Breast epithelium (tissue), 3 donors: ENCODE measurements at regions not wholly inside any gene's neighbourhood (a gene's known extent, or its start where the extent isn't known, plus 50 kb on each side); places are given as distances from the start of the nearest gene placed in this dataset.

Experiments
- POLR2A ChIP-seq: fragments of 450-650 bp; IDR thresholded peaks from one replicate; pipeline ENCODE4 v1.6.1; 2016; ENCODE audit warnings: antibody characterized with exemption, mild to moderate bottlenecking, moderate library complexity
- TF ChIP-seq, protein P1 (sequence below), 3 donors: fragments of 450-650 bp; IDR thresholded peaks; one replicate each; pipeline ENCODE4 v1.5.1; 2016 to 2017; ENCODE audit warnings: antibody characterized with exemption in 3 of 3, mild to moderate bottlenecking in 3 of 3, moderate library complexity in 3 of 3

DNA sequence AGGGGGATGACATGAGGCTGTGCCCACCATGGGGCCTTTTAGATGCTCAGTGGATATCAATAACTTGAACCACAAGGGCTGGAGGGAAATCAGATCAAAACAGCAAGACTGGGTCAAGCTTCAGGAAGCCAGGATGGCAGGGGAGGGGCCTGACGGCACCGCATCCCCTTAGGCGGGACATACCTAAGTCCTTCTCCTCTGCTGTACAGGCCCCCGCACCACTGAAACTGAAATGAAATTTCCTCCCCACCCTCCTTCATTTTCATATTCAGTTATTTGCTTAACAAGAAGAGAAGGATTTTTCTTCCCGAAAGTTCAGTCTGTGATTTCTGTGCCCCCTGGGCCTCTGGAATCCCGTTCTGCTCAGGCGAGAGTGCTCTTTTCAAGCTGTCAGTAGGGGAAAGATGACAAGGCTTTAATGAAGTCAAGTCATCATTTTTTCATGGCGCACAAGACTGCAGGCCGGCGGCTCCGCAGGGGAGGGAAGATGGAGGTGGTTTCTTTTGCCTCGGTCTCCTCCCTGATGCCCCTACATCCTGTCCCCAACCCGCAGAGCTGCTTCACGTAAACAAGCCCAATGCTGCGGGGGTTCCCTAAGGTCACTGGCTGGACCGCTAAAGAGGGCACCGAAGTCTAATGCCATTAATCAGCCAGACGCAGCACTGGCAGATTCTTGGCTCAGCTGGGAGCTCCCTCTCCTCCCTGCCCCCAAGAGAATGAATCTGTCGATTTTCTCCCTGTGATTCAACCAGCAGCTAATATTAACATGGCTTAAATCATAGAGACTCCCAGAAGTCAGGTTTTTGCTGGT is 264.8 kb downstream of the C1orf94 start:
- TF ChIP-seq, protein P1, sequence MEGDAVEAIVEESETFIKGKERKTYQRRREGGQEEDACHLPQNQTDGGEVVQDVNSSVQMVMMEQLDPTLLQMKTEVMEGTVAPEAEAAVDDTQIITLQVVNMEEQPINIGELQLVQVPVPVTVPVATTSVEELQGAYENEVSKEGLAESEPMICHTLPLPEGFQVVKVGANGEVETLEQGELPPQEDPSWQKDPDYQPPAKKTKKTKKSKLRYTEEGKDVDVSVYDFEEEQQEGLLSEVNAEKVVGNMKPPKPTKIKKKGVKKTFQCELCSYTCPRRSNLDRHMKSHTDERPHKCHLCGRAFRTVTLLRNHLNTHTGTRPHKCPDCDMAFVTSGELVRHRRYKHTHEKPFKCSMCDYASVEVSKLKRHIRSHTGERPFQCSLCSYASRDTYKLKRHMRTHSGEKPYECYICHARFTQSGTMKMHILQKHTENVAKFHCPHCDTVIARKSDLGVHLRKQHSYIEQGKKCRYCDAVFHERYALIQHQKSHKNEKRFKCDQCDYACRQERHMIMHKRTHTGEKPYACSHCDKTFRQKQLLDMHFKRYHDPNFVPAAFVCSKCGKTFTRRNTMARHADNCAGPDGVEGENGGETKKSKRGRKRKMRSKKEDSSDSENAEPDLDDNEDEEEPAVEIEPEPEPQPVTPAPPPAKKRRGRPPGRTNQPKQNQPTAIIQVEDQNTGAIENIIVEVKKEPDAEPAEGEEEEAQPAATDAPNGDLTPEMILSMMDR (IDR thresholded peaks at IDR 0.05): no peak
- no peak for TF ChIP-seq POLR2A
